GM12878 (cell line): ENCODE measurements at regions not wholly inside any gene's neighbourhood (a gene's known extent, or its start where the extent isn't known, plus 50 kb on each side); places are given as distances from the start of the nearest gene placed in this dataset.

ENCODE experiments used
- ATAC-seq: fragments of 200-7000 bp; cut with Tn5 transposase; 3 replicates; pipeline ENCODE4 v1.9.1; 2020; ENCODE audit warnings: mild to moderate bottlenecking, moderate library complexity
- BruUV-seq: library from RNA; stranded (reverse); fragments of 400-500 nt; replicated peaks from 2 replicates; lab custom pipeline; 2021; lab: Mats Ljungman, UMichigan
- CTCF ChIA-PET: fragments of 300-600 bp; sonication (Branson Sonifier 250); formaldehyde crosslinking; extraction: SDS; loops from one replicate; lab custom pipeline; 2021; ENCODE audit warnings: inconsistent platforms; lab: Yijun Ruan, JAX
- POLR2A ChIA-PET: fragments of 350-600 bp; formaldehyde crosslinking; extraction: SDS; loops from one replicate; lab custom pipeline; 2021; ENCODE audit warnings: inconsistent platforms; lab: Charles Lee
- RAD21 ChIA-PET: fragments of 300-600 bp; sonication (Branson Sonifier 250); formaldehyde crosslinking; loops from one replicate; lab custom pipeline; 2023; ENCODE audit warnings: antibody characterized with exemption; ENCODE audit not compliant: unreplicated experiment; lab: Charles Lee
- SMC1A ChIA-PET: fragments of 300-600 bp; sonication (Branson Sonifier 250); formaldehyde crosslinking; loops from one replicate; lab custom pipeline; 2023; ENCODE audit not compliant: unreplicated experiment, uncharacterized antibody; lab: Charles Lee
- DNase-seq: peaks from one replicate; pipeline ENCODE4 v3.0.0-alpha.2; 2011; ENCODE audit warnings: low read depth, low spot score
- FAIRE-seq: peaks from 3 replicates; lab custom pipeline; 2011; peaks lifted over from hg19 to GRCh38; lab: Jason Lieb, UNC
- H2AFZ ChIP-seq: 2 replicates; pipeline ENCODE4 v1.6.0; 2011; ENCODE audit warnings: low read depth, low read length, control low read depth; ENCODE audit not compliant: control insufficient read depth
- H3K27ac ChIP-seq: 2 replicates; pipeline ENCODE4 v1.5.1; 2011; ENCODE audit warnings: control low read depth; ENCODE audit not compliant: control insufficient read depth, insufficient read depth
- H3K27me3 ChIP-seq, 2 experiments: replicated peaks in 1 of 2; 2 replicates each; pipeline versions ENCODE4 v1.6.0 to v1.6.1; 2011; ENCODE audit warnings: low read length in 1 of 2; ENCODE audit not compliant: control insufficient read depth in 2 of 2, insufficient read depth in 2 of 2
- H3K36me3 ChIP-seq, 2 experiments: 2 replicates each; pipeline ENCODE4 v1.5.1; 2011; ENCODE audit warnings: low read length in 1 of 2; ENCODE audit not compliant: control insufficient read depth in 2 of 2, insufficient read depth in 2 of 2
- H3K4me1 ChIP-seq: 2 replicates; pipeline ENCODE4 v1.6.1; 2011; ENCODE audit warnings: mild to moderate bottlenecking, low read length, moderate library complexity, mixed read lengths; ENCODE audit not compliant: control insufficient read depth, insufficient read depth
- H3K4me2 ChIP-seq: 2 replicates; pipeline ENCODE4 v1.6.0; 2011; ENCODE audit warnings: control low read depth; ENCODE audit not compliant: control insufficient read depth, insufficient read depth
- H3K4me3 ChIP-seq: fragments of 200-600 bp; sonication (generic); 2 replicates; pipeline ENCODE4 v1.5.1; 2016
- H3K79me2 ChIP-seq: 2 replicates; pipeline ENCODE4 v1.6.0; 2011; ENCODE audit warnings: low read length; ENCODE audit not compliant: control insufficient read depth, insufficient read depth
- H3K9ac ChIP-seq: 2 replicates; pipeline ENCODE4 v1.8.0; 2011; ENCODE audit warnings: low read length, control low read depth, mixed read lengths; ENCODE audit not compliant: control insufficient read depth, insufficient read depth
- H3K9me3 ChIP-seq: replicated peaks from 3 replicates; pipeline ENCODE4 v1.5.1; 2011; ENCODE audit warnings: mild to moderate bottlenecking, low read length; ENCODE audit not compliant: control insufficient read depth, insufficient read depth
- H4K20me1 ChIP-seq: 2 replicates; pipeline ENCODE4 v1.6.0; 2011; ENCODE audit not compliant: control insufficient read depth, insufficient read depth
- CREM ChIP-seq: IDR thresholded peaks from 2 replicates; pipeline ENCODE4 v1.6.1; 2014; ENCODE audit warnings: antibody characterized with exemption, low read depth
- ETV6 ChIP-seq, 2 experiments: fragments of 450-650 bp in 1 of 2; IDR thresholded peaks in 1 of 2; conservative IDR thresholded peaks in 1 of 2; 2 replicates each; pipeline ENCODE4 v1.6.1; 2014; ENCODE audit warnings: antibody characterized with exemption in 1 of 2, borderline replicate concordance in 1 of 2, low read depth in 1 of 2, mild to moderate bottlenecking in 1 of 2, moderate library complexity in 1 of 2
- FOS ChIP-seq: IDR thresholded peaks from 3 replicates; pipeline ENCODE4 v1.6.1; 2011; ENCODE audit warnings: borderline replicate concordance; ENCODE audit not compliant: insufficient read length; ENCODE audit errors: extremely low read depth
- IKZF1 ChIP-seq: fragments of 450-650 bp; conservative IDR thresholded peaks from 2 replicates; pipeline ENCODE4 v1.6.1; 2017; ENCODE audit warnings: antibody characterized with exemption, mild to moderate bottlenecking
- KLF5 ChIP-seq: fragments of 450-650 bp; IDR thresholded peaks from 2 replicates; pipeline ENCODE4 v1.6.1; 2014; ENCODE audit warnings: mild to moderate bottlenecking; ENCODE audit not compliant: partially characterized antibody
- NR2F1 ChIP-seq: fragments of 450-650 bp; conservative IDR thresholded peaks from 2 replicates; pipeline ENCODE4 v1.6.1; 2017; ENCODE audit warnings: mild to moderate bottlenecking
- PAX5 ChIP-seq: IDR thresholded peaks from 2 replicates; pipeline ENCODE4 v1.6.1; 2011; ENCODE audit warnings: low read depth, low read length, borderline replicate concordance
- POLR2AphosphoS2 ChIP-seq: IDR thresholded peaks from 2 replicates; pipeline ENCODE4 v1.6.1; 2011; ENCODE audit warnings: low read depth, mild to moderate bottlenecking, low read length, improper control_type of control experiment, moderate library complexity
- RELA ChIP-seq: fragments of 450-650 bp; IDR thresholded peaks from 2 replicates; pipeline ENCODE4 v1.8.0; 2014; ENCODE audit warnings: borderline replicate concordance; ENCODE audit not compliant: partially characterized antibody
- SMARCA5 ChIP-seq: fragments of 450-650 bp; IDR thresholded peaks from 2 replicates; pipeline ENCODE4 v1.6.1; 2017; ENCODE audit warnings: mild to moderate bottlenecking
- TCF7 ChIP-seq: IDR thresholded peaks from 2 replicates; pipeline ENCODE4 v1.6.1; 2014; ENCODE audit warnings: antibody characterized with exemption, borderline replicate concordance
- WRNIP1 ChIP-seq: IDR thresholded peaks from 2 replicates; pipeline ENCODE4 v1.6.1; 2011; ENCODE audit warnings: low read depth, low read length, improper control_type of control experiment, borderline replicate concordance
- ZNF207 ChIP-seq: fragments of 450-650 bp; IDR thresholded peaks from 2 replicates; pipeline ENCODE4 v1.6.1; 2014; ENCODE audit warnings: antibody characterized with exemption, mild to moderate bottlenecking, borderline replicate concordance
- ZNF217 ChIP-seq: fragments of 450-650 bp; IDR thresholded peaks from 2 replicates; pipeline ENCODE4 v1.6.1; 2017; ENCODE audit warnings: antibody characterized with exemption, mild to moderate bottlenecking
- WGBS: methylation state at CpG from one replicate; pipeline ENCODE4 v1.1.6; 2016; ENCODE audit warnings: low lambda C conversion rate; ENCODE audit not compliant: insufficient replicate concordance, insufficient coverage; ENCODE audit errors: missing lambda C conversion rate; 5-methylcytosine and 5-hydroxymethylcytosine counted together
- in situ Hi-C: fragments of 300-500 bp; cut with MboI; formaldehyde crosslinking; loops from 9 replicates; pipeline ENCODE4 v1.14.3; 2018; ENCODE audit warnings: mixed read lengths
- intact Hi-C: fragments of 100-400 bp; cut with micrococcal nuclease; formaldehyde crosslinking; loops from one replicate; pipeline ENCODE4 v1.14.2; 2022; ENCODE audit not compliant: unreplicated experiment
- TF ChIP-seq, protein P1 (sequence below): fragments of 450-650 bp; IDR thresholded peaks from 2 replicates; pipeline ENCODE4 v1.6.1; 2017; ENCODE audit warnings: antibody characterized with exemption, mild to moderate bottlenecking, moderate library complexity
- TF ChIP-seq, protein P2 (sequence below): fragments of 450-650 bp; IDR thresholded peaks from 2 replicates; pipeline ENCODE4 v1.6.1; 2017; ENCODE audit warnings: mild to moderate bottlenecking, moderate library complexity

DNA sequence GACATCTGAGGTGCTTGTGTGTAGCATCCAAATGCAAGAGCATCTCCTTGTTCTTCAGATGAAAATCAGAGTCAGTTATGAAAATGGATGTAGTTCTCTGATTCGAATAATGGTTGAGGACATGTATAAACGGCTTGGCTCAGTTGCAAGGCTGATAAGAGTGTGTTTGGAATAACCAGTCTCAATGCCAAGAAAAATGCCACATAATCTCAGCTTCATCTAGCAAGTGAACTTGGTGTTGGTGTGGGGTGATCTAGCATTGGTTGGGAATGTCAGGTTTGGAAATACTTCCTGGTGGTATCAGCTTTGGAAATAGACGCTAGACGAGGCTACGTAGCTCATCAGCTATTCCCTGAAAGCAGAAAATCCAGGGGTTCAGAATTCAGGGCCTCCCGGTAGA, 362.0 kb downstream of the FGF9 start:
- TF ChIP-seq IKZF1: no peak
- no peak for TF ChIP-seq ZNF217
- TF ChIP-seq CREM: no peak
- no peak for TF ChIP-seq WRNIP1
- TF ChIP-seq SMARCA5: no peak
- no peak for TF ChIP-seq ETV6 (conservative IDR thresholded peaks at IDR 0.05 in 1 of 2, IDR thresholded peaks at IDR 0.05 in 1 of 2; ENCODE audit: borderline replicate concordance in 1 of 2, low read depth in 1 of 2)
- TF ChIP-seq, protein P1, sequence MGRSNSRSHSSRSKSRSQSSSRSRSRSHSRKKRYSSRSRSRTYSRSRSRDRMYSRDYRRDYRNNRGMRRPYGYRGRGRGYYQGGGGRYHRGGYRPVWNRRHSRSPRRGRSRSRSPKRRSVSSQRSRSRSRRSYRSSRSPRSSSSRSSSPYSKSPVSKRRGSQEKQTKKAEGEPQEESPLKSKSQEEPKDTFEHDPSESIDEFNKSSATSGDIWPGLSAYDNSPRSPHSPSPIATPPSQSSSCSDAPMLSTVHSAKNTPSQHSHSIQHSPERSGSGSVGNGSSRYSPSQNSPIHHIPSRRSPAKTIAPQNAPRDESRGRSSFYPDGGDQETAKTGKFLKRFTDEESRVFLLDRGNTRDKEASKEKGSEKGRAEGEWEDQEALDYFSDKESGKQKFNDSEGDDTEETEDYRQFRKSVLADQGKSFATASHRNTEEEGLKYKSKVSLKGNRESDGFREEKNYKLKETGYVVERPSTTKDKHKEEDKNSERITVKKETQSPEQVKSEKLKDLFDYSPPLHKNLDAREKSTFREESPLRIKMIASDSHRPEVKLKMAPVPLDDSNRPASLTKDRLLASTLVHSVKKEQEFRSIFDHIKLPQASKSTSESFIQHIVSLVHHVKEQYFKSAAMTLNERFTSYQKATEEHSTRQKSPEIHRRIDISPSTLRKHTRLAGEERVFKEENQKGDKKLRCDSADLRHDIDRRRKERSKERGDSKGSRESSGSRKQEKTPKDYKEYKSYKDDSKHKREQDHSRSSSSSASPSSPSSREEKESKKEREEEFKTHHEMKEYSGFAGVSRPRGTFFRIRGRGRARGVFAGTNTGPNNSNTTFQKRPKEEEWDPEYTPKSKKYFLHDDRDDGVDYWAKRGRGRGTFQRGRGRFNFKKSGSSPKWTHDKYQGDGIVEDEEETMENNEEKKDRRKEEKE: no peak
- no peak for TF ChIP-seq NR2F1
- no peak for TF ChIP-seq KLF5
- no peak for TF ChIP-seq RELA
- no peak for TF ChIP-seq TCF7
- TF ChIP-seq PAX5: no peak
- no peak for TF ChIP-seq POLR2AphosphoS2
- TF ChIP-seq ZNF207: no peak
- no peak for TF ChIP-seq FOS
- TF ChIP-seq, protein P2, sequence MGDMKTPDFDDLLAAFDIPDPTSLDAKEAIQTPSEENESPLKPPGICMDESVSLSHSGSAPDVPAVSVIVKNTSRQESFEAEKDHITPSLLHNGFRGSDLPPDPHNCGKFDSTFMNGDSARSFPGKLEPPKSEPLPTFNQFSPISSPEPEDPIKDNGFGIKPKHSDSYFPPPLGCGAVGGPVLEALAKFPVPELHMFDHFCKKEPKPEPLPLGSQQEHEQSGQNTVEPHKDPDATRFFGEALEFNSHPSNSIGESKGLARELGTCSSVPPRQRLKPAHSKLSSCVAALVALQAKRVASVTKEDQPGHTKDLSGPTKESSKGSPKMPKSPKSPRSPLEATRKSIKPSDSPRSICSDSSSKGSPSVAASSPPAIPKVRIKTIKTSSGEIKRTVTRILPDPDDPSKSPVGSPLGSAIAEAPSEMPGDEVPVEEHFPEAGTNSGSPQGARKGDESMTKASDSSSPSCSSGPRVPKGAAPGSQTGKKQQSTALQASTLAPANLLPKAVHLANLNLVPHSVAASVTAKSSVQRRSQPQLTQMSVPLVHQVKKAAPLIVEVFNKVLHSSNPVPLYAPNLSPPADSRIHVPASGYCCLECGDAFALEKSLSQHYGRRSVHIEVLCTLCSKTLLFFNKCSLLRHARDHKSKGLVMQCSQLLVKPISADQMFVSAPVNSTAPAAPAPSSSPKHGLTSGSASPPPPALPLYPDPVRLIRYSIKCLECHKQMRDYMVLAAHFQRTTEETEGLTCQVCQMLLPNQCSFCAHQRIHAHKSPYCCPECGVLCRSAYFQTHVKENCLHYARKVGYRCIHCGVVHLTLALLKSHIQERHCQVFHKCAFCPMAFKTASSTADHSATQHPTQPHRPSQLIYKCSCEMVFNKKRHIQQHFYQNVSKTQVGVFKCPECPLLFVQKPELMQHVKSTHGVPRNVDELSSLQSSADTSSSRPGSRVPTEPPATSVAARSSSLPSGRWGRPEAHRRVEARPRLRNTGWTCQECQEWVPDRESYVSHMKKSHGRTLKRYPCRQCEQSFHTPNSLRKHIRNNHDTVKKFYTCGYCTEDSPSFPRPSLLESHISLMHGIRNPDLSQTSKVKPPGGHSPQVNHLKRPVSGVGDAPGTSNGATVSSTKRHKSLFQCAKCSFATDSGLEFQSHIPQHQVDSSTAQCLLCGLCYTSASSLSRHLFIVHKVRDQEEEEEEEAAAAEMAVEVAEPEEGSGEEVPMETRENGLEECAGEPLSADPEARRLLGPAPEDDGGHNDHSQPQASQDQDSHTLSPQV: no peak
- no peak overlapping the region for H3K9ac ChIP-seq
- H3K79me2 ChIP-seq: no peaks in the 10 kb centered on the region
- H4K20me1 ChIP-seq: no peaks in the 10 kb centered on the region
- no TSS peak for BruUV-seq
- H3K4me3 ChIP-seq: no peak overlapping the region
- ChIA-PET CTCF (no interaction called here), RAD21 (no interaction called here), SMC1A (no interaction called here), POLR2A (no interaction called here)
- no peaks in the 10 kb centered on the region for H3K36me3 ChIP-seq
- DNase-seq (no peak), FAIRE-seq (no peak), ATAC-seq (no peak)
- intact Hi-C loops (no loop called here), in situ Hi-C loops (no loop called here)
- WGBS: 51% methylated on average over 6 of the region's 6 CpGs
- H2AFZ ChIP-seq: no peak overlapping the region
- no peaks in the 10 kb centered on the region for H3K9me3 ChIP-seq
- no peak overlapping the region for H3K27ac ChIP-seq
- H3K27me3 ChIP-seq: no peaks in the 10 kb centered on the region
- H3K4me1 ChIP-seq: no peaks in the 10 kb centered on the region
- H3K4me2 ChIP-seq: no peak overlapping the region
